NB4 (cell line): ENCODE measurements at regions not wholly inside any gene's neighbourhood (a gene's known extent, or its start where the extent isn't known, plus 50 kb on each side); places are given as distances from the start of the nearest gene placed in this dataset.

ENCODE experiments used
- DNase-seq: peaks from one replicate; pipeline ENCODE4 v3.0.0; 2010; ENCODE audit warnings: low read depth
- H3K4me3 ChIP-seq: one replicate; pipeline ENCODE4 v1.5.1; 2011; ENCODE audit warnings: mild to moderate bottlenecking, low read depth, low read length, moderate library complexity
- CTCF ChIP-seq: IDR thresholded peaks from one replicate; pipeline ENCODE4 v1.5.1; 2012; ENCODE audit warnings: low read depth, low read length
- MAX ChIP-seq: IDR thresholded peaks from 2 replicates; pipeline ENCODE4 v1.6.1; 2011; ENCODE audit warnings: low read depth, low read length
- MYC ChIP-seq: IDR thresholded peaks from 2 replicates; pipeline ENCODE4 v1.6.1; 2011; ENCODE audit warnings: low read depth, low read length
- POLR2A ChIP-seq: IDR thresholded peaks from 2 replicates; pipeline ENCODE4 v1.6.1; 2011; ENCODE audit warnings: mild to moderate bottlenecking; ENCODE audit not compliant: insufficient read length; ENCODE audit errors: extremely low read depth

GRCh38 chrX:16308773-16309172, 141.5 kb downstream of the MAGEB17 start:
- TF ChIP-seq MYC (no peak), MAX (no peak), POLR2A (no peak), CTCF (no peak)

GRCh38 chrX:16310326-16310725, 143.0 kb downstream of the MAGEB17 start:
- H3K4me3 ChIP-seq: no peak overlapping the region
- TF ChIP-seq CTCF: no peak
- TF ChIP-seq MAX: no peak
- DNase-seq: no peak

More at GRCh38 chrX:16308773-16309172, 141.5 kb downstream of the MAGEB17 start:
- DNase-seq: no peak
- H3K4me3 ChIP-seq: no peak overlapping the region

- TF ChIP-seq CTCF (no peak), MYC (no peak)
- no peak for DNase-seq
These were observed 144.4 kb downstream of the MAGEB17 start for GRCh38 chrX:16311671-16312070.

GRCh38 chrX:16312761-16313623, 145.7 kb downstream of the MAGEB17 start:
- TF ChIP-seq MYC (no peak), MAX (no peak), POLR2A (no peak), CTCF (no peak)
- DNase-seq: no peak
- no peak overlapping the region for H3K4me3 ChIP-seq

More at GRCh38 chrX:16311671-16312070, 144.4 kb downstream of the MAGEB17 start:
- H3K4me3 ChIP-seq: no peak overlapping the region

- H3K4me3 ChIP-seq: no peak overlapping the region
- no peak for TF ChIP-seq MAX
- DNase-seq: no peak
These were observed 149.1 kb downstream of the MAGEB17 start for GRCh38 chrX:16316331-16316730.

GRCh38 chrX:16319929-16320328, 152.6 kb downstream of the MAGEB17 start:
- TF ChIP-seq MYC (no peak), CTCF (no peak), POLR2A (no peak), MAX (no peak)
- H3K4me3 ChIP-seq: no peak overlapping the region
- DNase-seq: no peak
